ENCODE measurements at regions not wholly inside any gene's neighbourhood (a gene's known extent, or its start where the extent isn't known, plus 50 kb on each side); places are given as distances from the start of the nearest gene placed in this dataset.

- no peak for TF ChIP-seq SIX5 (IDR thresholded peaks at IDR 0.05; ENCODE audit: low read depth, low read length)
- TF ChIP-seq CTCF (IDR thresholded peaks at IDR 0.05; ENCODE audit: control extremely low read depth in 1 of 3, insufficient read depth in 1 of 3, low read depth in 1 of 3, low read length in 3 of 3), result no peak
- no peak for TF ChIP-seq EZH2 (IDR thresholded peaks at IDR 0.05; ENCODE audit: low read depth, low read length, severe bottlenecking)
- TF ChIP-seq ZNF274 (IDR thresholded peaks at IDR 0.05; ENCODE audit: borderline replicate concordance, extremely low read depth, low read length), result no peak
- TF ChIP-seq POLR2AphosphoS5 (IDR thresholded peaks at IDR 0.05; ENCODE audit: low read depth, low read length), result no peak
- TF ChIP-seq TEAD4 (IDR thresholded peaks at IDR 0.05; ENCODE audit: low read depth, low read length), result no peak
- no peak for TF ChIP-seq SP4 (IDR thresholded peaks at IDR 0.05; ENCODE audit: low read length)
- TF ChIP-seq MAFK (IDR thresholded peaks at IDR 0.05; ENCODE audit: low read depth, low read length), result no peak
- no peak for TF ChIP-seq GABPA (IDR thresholded peaks at IDR 0.05; ENCODE audit: borderline replicate concordance, insufficient read depth, low read length)
- no peak for TF ChIP-seq RFX5 (IDR thresholded peaks at IDR 0.05; ENCODE audit: borderline replicate concordance, low read depth, low read length)
Observed at GRCh38 chr12:73226593-73226992, 954.4 kb downstream of the TRHDE start.

Data from H1 (cell line).